Keratinocyte (primary cell): ENCODE measurements at regions not wholly inside any gene's neighbourhood (a gene's known extent, or its start where the extent isn't known, plus 50 kb on each side); places are given as distances from the start of the nearest gene placed in this dataset.

ENCODE experiments used
- DNase-seq: peaks from one replicate; pipeline ENCODE4 v3.0.0-alpha.2; 2011; ENCODE audit warnings: low read depth, missing footprints, low spot score
- FAIRE-seq: peaks from 2 replicates; lab custom pipeline; 2011; peaks lifted over from hg19 to GRCh38; lab: Jason Lieb, UNC
- H2AFZ ChIP-seq: 2 replicates; pipeline ENCODE4 v1.6.0; 2012; ENCODE audit warnings: low read length, control low read depth, inconsistent platforms; ENCODE audit not compliant: control insufficient read depth
- H3K27ac ChIP-seq: 2 replicates; pipeline ENCODE4 v1.5.1; 2011; ENCODE audit warnings: low read length; ENCODE audit not compliant: control insufficient read depth, insufficient read depth
- H3K27me3 ChIP-seq: 3 replicates; pipeline ENCODE4 v1.6.0; 2011; ENCODE audit warnings: low read length; ENCODE audit not compliant: control insufficient read depth, insufficient read depth; ENCODE audit errors: extremely low read depth
- H3K36me3 ChIP-seq, 2 experiments: 2 replicates in 1 of 2; 3 replicates in 1 of 2; pipeline ENCODE4 v1.5.1; 2011; ENCODE audit warnings: low read length in 2 of 2, mild to moderate bottlenecking in 1 of 2; ENCODE audit not compliant: control insufficient read depth in 2 of 2, insufficient read depth in 2 of 2; ENCODE audit errors: extremely low read depth in 1 of 2
- H3K4me1 ChIP-seq: 3 replicates; pipeline ENCODE4 v1.5.1; 2011; ENCODE audit warnings: low read length; ENCODE audit not compliant: control insufficient read depth, insufficient read depth; ENCODE audit errors: extremely low read depth
- H3K4me2 ChIP-seq: 3 replicates; pipeline ENCODE4 v1.6.0; 2011; ENCODE audit warnings: low read depth, low read length; ENCODE audit not compliant: control insufficient read depth, insufficient read depth; ENCODE audit errors: extremely low read depth
- H3K4me3 ChIP-seq, 3 experiments: fragments of 200-600 bp in 1 of 3; sonication (generic) in 1 of 3; 2 replicates in 2 of 3; 3 replicates in 1 of 3; pipeline ENCODE4 v1.5.1; 2011 to 2016; ENCODE audit warnings: low read length in 3 of 3, mild to moderate bottlenecking in 3 of 3, control low read depth in 2 of 3, inconsistent platforms in 1 of 3, low read depth in 1 of 3, mixed read lengths in 1 of 3, mixed run types in 1 of 3, moderate library complexity in 1 of 3; ENCODE audit not compliant: control insufficient read depth in 2 of 3, insufficient read depth in 2 of 3; ENCODE audit errors: extremely low read depth in 1 of 3
- H3K79me2 ChIP-seq: 2 replicates; pipeline ENCODE4 v1.6.0; 2012; ENCODE audit warnings: low read length; ENCODE audit not compliant: control insufficient read depth, insufficient read depth
- H3K9ac ChIP-seq: 3 replicates; pipeline ENCODE4 v1.6.0; 2011; ENCODE audit warnings: low read length; ENCODE audit not compliant: control insufficient read depth, insufficient read depth; ENCODE audit errors: extremely low read depth
- H3K9me1 ChIP-seq: 3 replicates; pipeline ENCODE4 v1.6.0; 2011; ENCODE audit warnings: low read length; ENCODE audit not compliant: control insufficient read depth, insufficient read depth; ENCODE audit errors: extremely low read depth
- H3K9me3 ChIP-seq: 2 replicates; pipeline ENCODE4 v1.5.1; 2012; ENCODE audit warnings: low read depth, low read length; ENCODE audit not compliant: control insufficient read depth
- H4K20me1 ChIP-seq: 3 replicates; pipeline ENCODE4 v1.6.0; 2011; ENCODE audit warnings: low read length; ENCODE audit not compliant: control insufficient read depth, insufficient read depth; ENCODE audit errors: extremely low read depth
- CTCF ChIP-seq, 3 experiments: IDR thresholded peaks in 1 of 3; conservative IDR thresholded peaks in 1 of 3; optimal IDR thresholded peaks in 1 of 3; 2 replicates in 2 of 3; 3 replicates in 1 of 3; pipeline versions ENCODE3 to v1.5.1; 2011; ENCODE audit warnings: low read length in 3 of 3, mild to moderate bottlenecking in 3 of 3, moderate library complexity in 2 of 3, control low read depth in 1 of 3, inconsistent platforms in 1 of 3; ENCODE audit not compliant: insufficient read depth in 2 of 3; ENCODE audit errors: extremely low read depth in 1 of 3
- EZH2 ChIP-seq: IDR thresholded peaks from one replicate; pipeline ENCODE4 v1.6.1; 2012; ENCODE audit warnings: inconsistent platforms, mild to moderate bottlenecking, low read length, moderate library complexity
- dilution Hi-C: fragments of 300-500 bp; cut with MboI; formaldehyde crosslinking; loops from one replicate; pipeline ENCODE4 v1.7.0; 2020; ENCODE audit warnings: low sequenced_read_pairs; ENCODE audit not compliant: extremely low pct_ligation_motif_present

- Histone ChIP-seq H3K27me3 (no peaks in the 10 kb centered on the region), H4K20me1 (no peaks in the 10 kb centered on the region), H2AFZ (no peak overlapping the region), H3K36me3 (no peaks in the 10 kb centered on the region), H3K4me2 (no peak overlapping the region), H3K9ac (no peak overlapping the region), H3K9me3 (no peaks in the 10 kb centered on the region), H3K79me2 (no peaks in the 10 kb centered on the region), H3K4me3 (no peak overlapping the region), H3K9me1 (no peaks in the 10 kb centered on the region), H3K27ac (no peak overlapping the region), H3K4me1 (no peaks in the 10 kb centered on the region)
- TF ChIP-seq CTCF (optimal IDR thresholded peaks at IDR 0.05 in 1 of 3, IDR thresholded peaks at IDR 0.05 in 1 of 3, conservative IDR thresholded peaks at IDR 0.05 in 1 of 3; ENCODE audit: extremely low read depth in 1 of 3, insufficient read depth in 2 of 3, low read length in 3 of 3): no peak
- TF ChIP-seq EZH2: no peak
- no peak for FAIRE-seq
- no peak for DNase-seq
- dilution Hi-C loops: no loop called here
These were observed 380.7 kb downstream of the BCL11A start for GRCh38 chr2:60172801-60173200.

- FAIRE-seq: no peak
- Histone ChIP-seq H2AFZ (no peak overlapping the region), H3K4me1 (no peaks in the 10 kb centered on the region), H3K9ac (no peak overlapping the region), H3K79me2 (no peaks in the 10 kb centered on the region), H4K20me1 (no peaks in the 10 kb centered on the region), H3K9me1 (no peaks in the 10 kb centered on the region), H3K27me3 (no peaks in the 10 kb centered on the region), H3K27ac (no peak overlapping the region), H3K36me3 (no peaks in the 10 kb centered on the region), H3K4me2 (no peak overlapping the region), H3K9me3 (no peaks in the 10 kb centered on the region), H3K4me3 (no peak overlapping the region)
- DNase-seq: no peak
- dilution Hi-C loops: no loop called here
- TF ChIP-seq EZH2: no peak
- TF ChIP-seq CTCF (optimal IDR thresholded peaks at IDR 0.05 in 1 of 3, IDR thresholded peaks at IDR 0.05 in 1 of 3, conservative IDR thresholded peaks at IDR 0.05 in 1 of 3; ENCODE audit: extremely low read depth in 1 of 3, insufficient read depth in 2 of 3, low read length in 3 of 3): no peak
These were observed 383.2 kb downstream of the BCL11A start for GRCh38 chr2:60170272-60170671.
